ENCODE measurements at regions not wholly inside any gene's neighbourhood (a gene's known extent, or its start where the extent isn't known, plus 50 kb on each side); places are given as distances from the start of the nearest gene placed in this dataset.

- TF ChIP-seq, protein P1, sequence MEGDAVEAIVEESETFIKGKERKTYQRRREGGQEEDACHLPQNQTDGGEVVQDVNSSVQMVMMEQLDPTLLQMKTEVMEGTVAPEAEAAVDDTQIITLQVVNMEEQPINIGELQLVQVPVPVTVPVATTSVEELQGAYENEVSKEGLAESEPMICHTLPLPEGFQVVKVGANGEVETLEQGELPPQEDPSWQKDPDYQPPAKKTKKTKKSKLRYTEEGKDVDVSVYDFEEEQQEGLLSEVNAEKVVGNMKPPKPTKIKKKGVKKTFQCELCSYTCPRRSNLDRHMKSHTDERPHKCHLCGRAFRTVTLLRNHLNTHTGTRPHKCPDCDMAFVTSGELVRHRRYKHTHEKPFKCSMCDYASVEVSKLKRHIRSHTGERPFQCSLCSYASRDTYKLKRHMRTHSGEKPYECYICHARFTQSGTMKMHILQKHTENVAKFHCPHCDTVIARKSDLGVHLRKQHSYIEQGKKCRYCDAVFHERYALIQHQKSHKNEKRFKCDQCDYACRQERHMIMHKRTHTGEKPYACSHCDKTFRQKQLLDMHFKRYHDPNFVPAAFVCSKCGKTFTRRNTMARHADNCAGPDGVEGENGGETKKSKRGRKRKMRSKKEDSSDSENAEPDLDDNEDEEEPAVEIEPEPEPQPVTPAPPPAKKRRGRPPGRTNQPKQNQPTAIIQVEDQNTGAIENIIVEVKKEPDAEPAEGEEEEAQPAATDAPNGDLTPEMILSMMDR (IDR thresholded peaks at IDR 0.05), result no peak
- TF ChIP-seq POLR2A (IDR thresholded peaks at IDR 0.05), result no peak
- no peak for TF ChIP-seq EP300 (IDR thresholded peaks at IDR 0.05; ENCODE audit: low read depth)
Measured at GRCh38 chr12:111193067-111193466, 175.8 kb downstream of the PHETA1 start.

Data from transverse colon (tissue), 3 donors.